GM21390 (cell line): ENCODE measurements at regions not wholly inside any gene's neighbourhood (a gene's known extent, or its start where the extent isn't known, plus 50 kb on each side); places are given as distances from the start of the nearest gene placed in this dataset.

Experiments used
- ATAC-seq: cut with Tn5 transposase; IDR thresholded peaks from one replicate; pipeline ENCODE4 v1.9.1; 2021; ENCODE audit not compliant: unreplicated experiment

DNA sequence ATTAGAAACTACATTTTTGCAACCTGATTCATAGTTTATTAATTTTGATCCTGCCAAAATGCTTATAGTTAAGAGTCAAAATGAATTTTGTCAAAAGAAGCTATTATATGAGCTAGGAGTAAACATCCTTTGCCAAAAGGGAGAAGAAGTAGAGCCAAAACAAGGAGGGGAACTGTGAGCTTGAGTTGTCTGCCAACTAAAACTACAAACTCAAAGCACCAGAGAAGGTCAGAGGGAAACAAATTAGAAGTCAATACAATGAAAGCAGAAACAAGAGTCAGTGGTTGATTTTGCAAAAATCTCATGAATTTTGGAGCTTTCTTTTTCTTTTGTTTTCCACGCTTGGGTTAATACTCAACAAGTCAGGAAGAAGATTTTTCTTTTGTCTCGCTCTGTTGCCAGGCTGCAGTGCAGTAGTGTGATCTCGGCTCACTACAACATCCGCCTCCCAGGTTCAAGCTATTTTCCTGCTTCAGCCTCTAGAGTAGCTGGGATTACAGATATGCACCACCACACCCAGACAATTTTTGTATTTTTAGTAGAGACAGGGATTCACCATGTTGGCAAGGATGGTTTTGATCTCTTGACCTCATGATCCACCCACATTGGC, 508.5 kb downstream of the RIT2 start:
- no peak for ATAC-seq

DNA sequence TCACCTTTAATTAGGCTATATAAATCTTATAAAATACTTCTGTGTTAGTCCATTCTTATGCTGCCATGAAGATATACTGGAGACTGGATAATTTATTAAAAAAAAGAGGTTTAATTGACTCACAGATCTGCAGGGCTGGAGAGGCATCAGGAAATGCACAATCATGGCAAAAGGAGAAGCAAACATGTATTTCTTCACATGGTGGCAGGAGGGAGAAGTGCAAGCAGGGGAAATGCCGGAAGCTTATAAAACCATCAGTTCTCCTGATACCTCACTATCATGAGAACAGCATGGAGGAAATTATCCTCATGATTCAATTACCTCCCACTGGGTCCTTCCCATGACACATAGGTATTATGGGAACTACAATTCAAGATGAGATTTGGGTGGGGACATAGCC, 504.4 kb downstream of the RIT2 start:
- ATAC-seq: no peak

DNA sequence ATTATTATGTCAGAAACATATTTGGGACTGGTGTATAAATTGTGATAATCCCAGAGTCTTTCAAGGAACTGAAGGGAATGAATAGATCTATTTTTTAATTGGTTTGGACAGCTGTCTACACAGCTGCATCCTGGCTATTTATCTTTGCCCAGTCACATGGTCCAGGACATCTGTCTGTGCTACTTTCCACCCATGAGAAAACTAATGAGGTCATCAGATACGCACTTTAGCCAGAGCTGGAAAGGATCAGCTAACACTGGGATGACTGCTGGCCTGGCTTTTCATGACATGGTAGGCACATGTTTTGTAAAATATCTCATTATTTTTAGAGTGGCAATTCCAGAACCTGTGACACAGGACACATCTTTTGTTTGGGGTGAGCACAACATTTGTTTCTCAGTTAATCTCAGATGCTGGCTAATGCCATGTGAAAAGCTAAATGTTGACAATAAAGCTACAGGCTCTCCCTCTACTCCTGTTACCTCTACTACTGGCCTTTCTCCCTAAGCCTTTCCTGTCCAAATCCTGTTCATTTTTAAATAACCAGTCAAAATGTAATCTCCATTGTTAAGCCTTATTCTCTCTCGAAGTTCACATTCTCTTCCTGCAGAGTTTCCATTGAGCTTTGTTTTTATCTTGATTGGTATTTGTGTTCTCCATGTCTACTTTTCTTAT, 500.7 kb downstream of the RIT2 start:
- no peak for ATAC-seq

DNA sequence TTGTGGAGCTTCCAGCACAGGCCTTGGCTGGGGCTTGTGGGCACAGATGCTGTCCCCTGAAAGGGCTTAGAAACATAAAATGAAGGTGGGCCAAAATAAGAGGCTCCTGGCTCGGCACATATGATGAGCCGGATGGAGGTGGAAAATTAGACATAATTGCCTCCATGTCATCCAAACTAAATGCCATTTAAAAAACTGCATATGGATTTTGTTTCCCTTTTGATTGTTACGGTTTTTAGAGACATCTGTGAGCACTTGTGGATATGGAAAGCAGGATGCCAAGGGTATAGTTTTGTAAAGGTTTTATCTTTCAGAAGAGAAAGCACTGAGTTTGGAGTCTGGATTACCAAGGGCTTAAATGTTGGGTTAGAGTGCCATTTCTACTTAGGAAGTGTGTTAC, 498.3 kb downstream of the RIT2 start:
- ATAC-seq: no peak

DNA sequence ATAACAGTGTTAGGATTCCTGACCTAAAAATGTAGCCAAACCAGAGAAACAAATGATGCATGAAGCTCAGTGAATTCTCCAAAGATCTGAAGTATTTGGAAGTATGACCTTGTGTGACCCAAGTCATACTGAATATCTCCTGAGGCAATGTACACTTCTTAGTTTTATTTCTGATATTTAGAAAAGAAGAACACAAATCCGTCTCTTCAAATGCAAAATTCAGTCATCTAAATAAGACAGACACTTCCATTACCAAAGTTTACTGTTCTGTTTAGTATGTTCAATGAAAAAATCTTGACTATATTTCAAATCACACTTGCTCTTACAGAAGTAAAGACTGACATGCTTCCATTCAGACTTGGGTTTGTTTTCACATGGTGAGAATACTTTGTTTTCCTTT, 495.7 kb downstream of the RIT2 start:
- no peak for ATAC-seq

DNA sequence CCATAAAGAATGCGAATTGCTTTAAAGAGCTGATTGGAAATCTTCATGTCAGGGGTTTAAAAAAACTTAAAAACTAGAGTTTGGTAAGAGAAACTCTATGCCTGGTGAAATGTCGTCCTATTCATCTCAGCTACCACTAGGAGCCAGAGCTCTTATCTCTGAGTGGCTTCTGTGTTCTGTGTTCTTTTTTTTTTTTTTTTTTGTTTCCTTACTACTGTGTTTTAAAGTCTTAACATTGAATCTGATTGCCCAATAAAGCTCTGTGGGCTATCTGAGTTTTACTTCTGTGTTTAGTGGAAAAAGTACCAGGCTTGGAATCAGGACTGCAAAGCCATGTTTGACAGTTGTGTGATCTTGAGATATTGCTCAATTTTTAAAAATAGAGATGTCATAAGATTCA, 494.8 kb downstream of the RIT2 start:
- ATAC-seq: no peak

DNA sequence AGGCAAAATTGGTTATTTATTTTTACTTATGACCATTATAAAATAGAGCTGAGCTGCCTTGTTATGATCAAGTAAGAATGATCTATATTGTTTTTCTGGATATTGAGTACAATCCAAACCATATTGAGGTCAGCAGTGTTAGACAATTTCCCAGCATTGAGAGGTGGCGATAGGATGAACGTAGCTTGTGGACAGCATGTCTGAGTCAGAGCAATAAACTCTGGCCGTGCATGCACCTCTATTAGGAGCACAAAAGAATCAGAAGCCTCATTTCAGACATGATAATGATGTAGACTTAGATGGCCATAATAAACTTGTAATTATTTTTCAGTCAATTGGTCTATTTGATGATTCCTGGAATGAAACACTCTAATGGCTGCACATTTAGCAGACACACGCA, 491.6 kb downstream of the RIT2 start:
- no peak for ATAC-seq

DNA sequence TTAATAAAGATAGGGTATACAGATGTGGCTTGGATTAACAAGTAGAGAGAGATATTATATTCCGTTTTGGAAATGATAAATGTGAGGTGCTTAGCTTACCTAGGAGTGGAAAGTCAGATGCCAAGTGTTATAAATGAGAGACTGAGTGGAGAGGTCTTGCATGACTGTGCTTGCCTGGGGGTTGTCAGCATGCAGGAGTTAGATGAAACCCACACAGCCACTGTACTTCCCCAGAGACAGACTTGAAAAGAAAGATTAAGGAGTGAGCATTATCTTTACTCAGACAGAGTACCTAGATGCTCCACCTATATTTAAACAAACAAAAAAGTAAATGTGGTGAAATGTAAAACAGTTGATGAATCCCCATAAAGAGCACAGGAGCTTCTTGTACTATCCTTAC, 482.7 kb downstream of the RIT2 start:
- ATAC-seq: no peak

DNA sequence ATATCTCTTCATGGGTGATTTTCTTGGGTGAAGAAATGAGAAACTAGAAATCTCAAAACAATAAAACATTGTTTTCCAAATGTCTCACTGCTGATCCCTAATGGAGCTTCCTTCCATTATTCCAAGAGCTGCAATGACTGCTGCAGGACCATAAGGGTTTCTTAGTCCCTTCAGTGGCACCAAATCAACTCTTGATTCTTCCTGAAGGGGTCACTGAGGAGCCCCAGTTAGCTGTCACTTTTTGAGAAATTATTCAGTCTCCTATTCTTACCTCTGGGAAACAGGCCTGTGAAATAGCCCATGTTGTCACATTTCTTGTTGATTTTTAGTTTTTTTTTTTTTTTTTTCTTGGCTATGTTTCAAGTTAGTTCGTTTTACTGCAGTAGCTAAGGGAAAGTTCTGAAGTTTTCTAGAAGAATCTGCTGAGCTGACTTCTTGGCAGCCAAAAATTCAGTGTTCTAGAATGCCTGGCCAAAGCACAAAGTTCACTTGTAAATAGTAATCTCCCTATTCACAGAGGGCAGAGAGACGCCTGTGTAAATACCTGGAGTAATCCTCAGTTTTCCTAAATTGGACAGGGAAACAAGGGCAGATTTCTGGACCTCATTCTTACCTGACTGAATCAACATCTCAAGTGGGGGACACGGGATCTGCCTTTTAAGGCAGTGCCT, 480.0 kb downstream of the RIT2 start:
- no peak for ATAC-seq

DNA sequence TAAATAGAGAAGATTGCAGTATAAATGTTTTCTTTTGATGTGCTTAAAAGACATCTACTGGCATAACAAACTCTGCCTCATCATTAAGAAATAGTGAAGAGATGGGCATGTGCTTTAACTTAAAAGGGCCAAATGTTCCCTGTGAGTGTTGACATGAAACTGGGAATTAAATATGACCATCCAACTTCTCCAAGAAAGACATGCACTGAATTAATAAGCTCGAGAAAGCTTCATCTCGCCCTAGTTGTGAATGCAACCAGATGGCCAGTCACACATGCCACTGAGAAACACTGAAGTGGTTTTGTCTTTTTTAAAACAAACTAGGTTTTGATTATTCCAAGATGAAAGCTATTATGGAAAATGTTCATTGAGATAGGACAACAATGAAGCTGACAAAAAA, 479.2 kb downstream of the RIT2 start:
- ATAC-seq: no peak

DNA sequence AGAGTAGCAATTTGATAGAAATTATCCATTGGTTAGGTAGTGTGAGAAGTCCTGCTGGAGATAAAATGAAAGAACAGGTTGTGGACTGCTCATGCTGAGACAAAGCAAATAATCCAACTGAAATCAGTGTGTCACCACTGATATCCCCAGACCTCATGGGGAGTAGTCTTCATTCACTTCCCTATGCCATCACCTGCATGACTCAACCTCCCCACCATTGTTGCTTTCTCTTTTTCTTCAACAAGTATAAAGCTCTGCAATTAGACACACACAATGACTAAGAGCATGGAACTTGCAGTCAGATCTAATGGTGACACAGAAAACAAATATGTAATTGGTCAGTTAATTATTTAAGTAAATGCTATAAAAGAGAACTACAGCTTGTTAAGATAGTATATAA, 475.3 kb downstream of the RIT2 start:
- ATAC-seq: no peak

DNA sequence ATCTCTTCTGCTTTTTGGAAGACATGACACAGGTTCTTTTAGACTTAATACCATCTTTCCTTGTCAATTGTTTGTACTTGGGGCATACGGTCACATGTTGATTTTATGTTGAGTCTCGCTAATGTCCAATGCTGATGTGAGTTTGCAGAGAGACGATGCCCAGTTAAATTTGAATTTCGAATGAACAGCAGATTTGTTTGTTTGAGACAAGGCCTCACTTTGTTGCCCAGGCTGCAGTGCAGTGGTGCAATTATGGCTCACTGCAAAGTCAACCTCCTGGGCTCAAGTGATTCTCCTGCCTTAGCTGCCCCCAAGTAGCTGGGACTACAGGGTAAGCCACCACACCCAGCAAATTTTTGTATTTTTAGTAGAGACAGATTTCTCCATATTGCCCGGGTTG, 473.5 kb downstream of the RIT2 start:
- ATAC-seq: no peak

DNA sequence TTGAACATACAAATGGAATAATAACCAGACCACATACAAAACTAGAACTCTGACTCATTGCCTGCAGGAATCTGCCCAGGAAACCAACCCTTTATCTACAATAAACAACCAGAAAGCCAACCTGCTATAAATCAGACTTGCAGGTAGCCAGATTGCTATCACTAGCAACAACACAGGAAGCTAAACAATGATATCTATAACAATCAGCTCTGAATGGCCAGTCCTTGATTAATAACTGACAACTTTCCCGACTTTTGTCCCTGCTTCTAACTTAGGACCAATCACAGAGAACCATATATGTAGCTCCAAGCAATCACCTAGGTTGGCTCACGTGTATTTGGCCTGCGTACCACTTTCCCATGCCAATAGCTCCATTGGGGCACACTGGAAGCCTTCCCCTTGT, 470.8 kb downstream of the RIT2 start:
- no peak for ATAC-seq

DNA sequence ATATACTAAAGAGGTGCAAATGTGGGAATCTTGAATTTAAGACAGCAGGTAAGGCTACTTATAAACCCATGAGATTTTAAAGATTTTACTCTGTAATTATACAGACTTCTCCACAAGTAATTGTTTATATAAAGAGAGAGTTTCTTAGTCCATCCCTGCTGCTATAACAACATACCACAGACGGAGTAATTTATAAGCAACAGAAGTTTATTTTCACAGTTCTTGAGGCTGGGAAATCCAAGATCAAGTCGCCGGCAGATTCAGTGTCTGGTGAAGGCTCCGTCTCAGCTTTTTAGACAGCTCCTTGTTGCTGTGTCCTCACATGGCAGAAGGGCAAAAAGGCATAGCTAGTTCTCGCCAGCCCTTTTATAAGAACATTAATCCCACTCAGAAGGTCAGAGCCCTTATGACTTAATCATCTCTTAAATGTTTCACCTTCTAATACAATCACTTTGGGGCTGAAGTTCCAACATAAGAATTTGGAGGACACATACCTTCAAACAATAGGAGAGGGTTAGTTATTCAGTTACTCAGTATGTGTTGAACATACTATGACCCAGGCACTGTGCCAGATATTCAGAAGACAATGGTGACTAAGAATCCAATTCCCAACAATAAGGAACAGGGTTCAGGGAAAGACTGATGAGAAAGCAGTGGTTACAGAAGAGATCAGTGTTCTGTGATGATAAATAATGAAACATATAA, 466.0 kb downstream of the RIT2 start:
- ATAC-seq: no peak

DNA sequence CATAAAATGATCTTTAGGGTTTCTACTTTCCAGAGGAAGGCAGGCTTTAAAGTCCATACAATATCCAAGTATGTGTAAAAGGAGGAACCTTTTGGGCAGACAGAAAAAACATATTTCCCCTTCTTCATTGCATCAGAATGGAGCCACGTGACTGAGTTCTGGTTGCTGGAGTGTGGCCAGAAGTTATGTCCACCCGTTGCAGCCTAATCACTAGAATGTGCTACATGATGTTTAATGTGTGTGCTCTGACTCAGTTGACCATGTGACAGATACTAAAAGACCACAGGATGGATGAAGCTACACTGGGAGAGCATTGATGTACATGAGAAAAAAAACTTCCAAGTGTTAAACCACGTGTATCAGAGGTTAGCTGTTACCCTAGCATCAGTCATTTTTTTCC, 460.9 kb downstream of the RIT2 start:
- ATAC-seq: no peak

DNA sequence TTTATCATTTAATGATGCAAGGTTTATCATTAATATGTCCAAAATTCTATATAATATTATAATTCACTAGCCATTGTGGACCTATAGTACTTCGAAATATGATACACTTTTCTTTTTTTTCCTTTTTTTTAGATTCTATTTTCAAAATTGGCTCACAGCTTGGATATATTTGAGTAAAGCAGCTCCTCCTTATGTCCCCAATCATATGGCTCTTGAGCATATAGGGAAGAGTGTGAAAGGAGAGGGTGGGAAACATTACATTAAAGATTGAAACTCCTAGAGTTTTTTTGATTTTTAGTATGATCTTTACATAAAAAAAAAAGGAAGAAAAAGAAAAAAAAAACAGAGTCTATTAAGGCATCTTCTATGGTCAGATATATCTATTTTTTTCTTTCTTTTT, 457.9 kb downstream of the RIT2 start:
- ATAC-seq: no peak

DNA sequence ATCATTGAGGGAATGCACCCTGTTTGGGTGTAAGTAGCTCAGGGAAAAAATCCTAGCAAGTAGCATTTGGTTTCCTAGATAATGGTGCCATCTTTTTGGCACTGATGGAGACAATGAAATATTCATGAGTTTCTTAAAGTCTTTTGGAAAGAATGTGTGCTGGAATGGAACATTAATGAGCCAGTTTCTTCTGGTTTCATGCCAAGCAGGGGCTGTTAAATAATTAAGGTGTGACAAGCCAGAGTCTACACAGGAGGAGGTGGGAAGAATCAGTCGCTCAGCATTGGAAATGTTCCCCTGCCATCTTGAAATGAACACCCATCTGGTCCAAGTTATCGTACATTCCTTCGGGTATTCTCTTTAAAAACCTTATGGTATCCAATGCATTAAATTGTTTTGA, 457.3 kb downstream of the RIT2 start:
- ATAC-seq: no peak

DNA sequence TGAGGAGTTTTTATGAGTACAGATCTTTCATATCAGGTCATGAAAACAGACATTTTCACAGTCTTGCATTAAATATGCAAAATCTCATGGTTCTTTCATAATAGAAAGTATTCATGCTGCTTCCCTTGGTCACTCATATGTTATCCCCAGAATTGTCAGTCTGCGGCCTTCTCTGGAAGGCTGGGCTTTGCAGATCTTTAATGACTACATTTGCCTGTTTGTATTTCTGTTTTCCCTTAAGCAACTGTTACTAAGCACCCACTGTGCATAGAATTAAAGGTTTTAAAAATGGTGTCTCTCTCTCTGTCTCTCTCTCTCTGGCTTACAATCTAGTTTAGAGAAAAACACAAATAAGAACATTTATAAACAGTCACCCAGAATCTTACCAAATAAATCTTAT, 456.3 kb downstream of the RIT2 start:
- ATAC-seq: no peak

DNA sequence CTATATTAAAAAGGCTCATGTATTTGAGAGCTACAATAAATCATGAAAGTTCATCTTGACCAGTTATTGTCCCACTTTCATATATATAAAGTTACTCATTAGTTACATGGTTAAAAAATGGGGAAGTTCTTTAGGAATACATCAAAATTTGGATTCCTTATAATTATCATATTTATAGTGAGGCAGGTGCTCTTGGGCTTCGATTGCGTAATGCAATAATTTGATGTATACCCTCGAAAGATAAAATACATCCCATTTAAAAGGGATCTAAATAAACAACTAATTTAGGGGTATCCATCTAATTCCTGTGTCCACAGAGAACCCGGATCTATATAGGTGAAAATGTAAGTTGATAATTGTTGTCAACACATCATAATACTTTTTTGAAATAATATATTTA, 444.6 kb downstream of the RIT2 start:
- no peak for ATAC-seq

DNA sequence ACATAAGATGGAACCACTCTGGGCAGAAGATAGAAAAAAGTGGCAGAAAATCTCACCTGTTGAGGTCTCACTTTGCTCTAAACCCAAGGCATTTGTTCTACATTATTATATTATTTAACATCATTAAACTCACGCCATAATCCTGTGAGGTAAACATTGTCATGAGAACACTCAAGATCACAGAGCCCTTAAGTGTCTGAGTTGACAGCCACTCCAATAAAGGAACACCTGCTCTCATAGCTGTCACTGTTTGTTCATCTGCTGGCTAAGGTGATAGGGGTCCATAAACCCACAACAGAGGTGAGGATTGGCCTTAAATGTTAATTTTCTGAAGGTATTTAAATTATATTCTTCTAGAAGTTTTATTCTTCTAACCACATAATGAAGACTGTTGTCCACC, 439.7 kb downstream of the RIT2 start:
- no peak for ATAC-seq

DNA sequence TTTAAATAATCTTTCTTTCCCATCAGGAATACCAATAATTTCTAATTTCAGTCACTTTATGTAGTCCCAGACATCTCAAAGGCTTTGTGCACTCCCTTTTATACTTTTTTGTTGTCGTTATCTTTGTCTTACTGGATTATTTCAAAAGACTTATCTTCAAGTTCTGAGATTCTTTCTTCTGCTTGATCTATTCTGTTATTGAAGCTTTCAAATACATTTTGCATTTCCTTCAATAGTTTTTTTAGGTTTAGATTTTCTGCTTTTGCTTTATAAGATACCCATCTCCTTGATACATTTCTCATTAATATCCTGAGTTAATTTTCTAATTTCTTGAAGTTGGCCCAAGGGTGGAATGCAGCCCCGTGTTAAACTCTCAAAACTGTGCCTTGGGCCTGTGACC, 432.4 kb downstream of the RIT2 start:
- no peak for ATAC-seq

DNA sequence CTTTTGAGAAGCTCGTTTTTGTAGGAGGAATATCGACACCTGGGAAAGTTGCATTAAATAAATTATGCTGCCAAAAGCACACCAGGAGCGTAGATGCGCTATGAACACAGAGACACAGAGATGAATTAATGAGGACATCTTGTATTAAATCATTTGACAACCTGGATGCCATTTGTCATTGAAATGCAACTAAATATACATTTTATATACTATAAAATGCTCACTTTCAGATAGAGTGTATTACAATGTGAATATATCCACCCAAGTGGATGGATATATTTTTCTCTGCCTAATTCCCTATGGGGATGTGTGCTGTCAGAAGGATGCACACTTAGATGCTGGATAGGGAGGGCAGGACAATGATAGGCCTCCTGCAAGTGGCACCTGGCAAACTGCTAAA, 426.2 kb downstream of the RIT2 start:
- ATAC-seq: no peak
